ENCODE measurements at regions not wholly inside any gene's neighbourhood (a gene's known extent, or its start where the extent isn't known, plus 50 kb on each side); places are given as distances from the start of the nearest gene placed in this dataset.

DNA sequence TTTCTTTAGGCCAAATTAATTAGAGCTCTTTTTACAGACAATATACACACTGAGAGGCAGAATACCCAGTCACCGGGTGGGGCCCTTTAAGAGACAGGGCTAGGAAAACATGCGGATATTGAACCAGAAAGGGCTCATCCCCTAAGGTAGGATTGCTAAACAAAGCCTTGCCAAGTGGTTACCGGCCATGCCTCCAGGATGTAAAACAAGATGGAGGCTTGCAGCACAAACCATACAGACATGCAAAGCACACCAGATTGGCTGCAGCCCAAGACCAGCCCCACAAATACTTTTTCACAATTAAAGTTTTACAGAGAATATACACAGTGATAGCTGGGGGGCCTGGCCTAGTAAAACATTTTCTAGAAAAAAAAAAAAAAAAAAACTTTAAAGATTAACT lies 210.0 kb downstream of the KLHL4 start:
- Histone ChIP-seq H3K27ac (ENCODE audit: low read length in 2 of 2) (no peak overlapping the region), H4K20me1 (ENCODE audit: control insufficient read depth, insufficient read depth, low read length, poor library complexity, severe bottlenecking) (no peaks in the 10 kb centered on the region), H3K4me1 (ENCODE audit: control insufficient read depth in 2 of 2, insufficient read depth in 2 of 2, low read length in 2 of 2) (no peaks in the 10 kb centered on the region), H3K79me2 (ENCODE audit: control insufficient read depth, insufficient read depth, low read length) (no peaks in the 10 kb centered on the region), H3K27me3 (replicated peaks in 1 of 4; ENCODE audit: control extremely low read depth in 1 of 4, control insufficient read depth in 3 of 4, insufficient read depth in 4 of 4, low read length in 3 of 4) (no peaks in the 10 kb centered on the region), H3K9ac (ENCODE audit: low read length) (no peak overlapping the region), H2AFZ (ENCODE audit: insufficient read depth, low read depth, low read length, poor library complexity, severe bottlenecking) (no peak overlapping the region), H3K4me2 (replicated peaks; ENCODE audit: low read depth, low read length, poor library complexity, severe bottlenecking) (no peak overlapping the region), H3K4me3 (ENCODE audit: control extremely low read depth in 1 of 5, extremely low read depth in 1 of 5, insufficient read depth in 1 of 5, low read depth in 2 of 5, low read length in 4 of 5) (no peak overlapping the region), H3K36me3 (replicated peaks in 1 of 2; ENCODE audit: control extremely low read depth in 1 of 2, control insufficient read depth in 1 of 2, extremely low read depth in 1 of 2, insufficient read depth in 2 of 2, low read length in 1 of 2) (no peaks in the 10 kb centered on the region), H3K9me3 (ENCODE audit: control extremely low read depth in 1 of 3, control insufficient read depth in 2 of 3, insufficient read depth in 1 of 3, low read length in 2 of 3) (no peaks in the 10 kb centered on the region)
- Mint-ChIP-seq H3K9me3 (ENCODE audit: insufficient read depth) (no peaks in the 10 kb centered on the region), H3K4me1 (no peaks in the 10 kb centered on the region), H3K4me3 (no peak overlapping the region), H3K27ac (no peak overlapping the region), H3K27me3 (no peaks in the 10 kb centered on the region)
- intact Hi-C loops (cut with micrococcal nuclease): no loop called here
- ATAC-seq (ENCODE audit: low read depth) (no peak), DNase-seq (no peak)
- no peak for TF ChIP-seq CTCF (IDR thresholded peaks at IDR 0.05)
- TF ChIP-seq EZH2 (IDR thresholded peaks at IDR 0.05; ENCODE audit: borderline replicate concordance, insufficient read depth, low read depth, low read length, poor library complexity, severe bottlenecking): no peak
- ChIA-PET CTCF (no interaction called here), POLR2A (no interaction called here)
- WGBS (ENCODE audit: insufficient coverage): 83% methylated on average over 1 of the region's 3 CpGs

DNA sequence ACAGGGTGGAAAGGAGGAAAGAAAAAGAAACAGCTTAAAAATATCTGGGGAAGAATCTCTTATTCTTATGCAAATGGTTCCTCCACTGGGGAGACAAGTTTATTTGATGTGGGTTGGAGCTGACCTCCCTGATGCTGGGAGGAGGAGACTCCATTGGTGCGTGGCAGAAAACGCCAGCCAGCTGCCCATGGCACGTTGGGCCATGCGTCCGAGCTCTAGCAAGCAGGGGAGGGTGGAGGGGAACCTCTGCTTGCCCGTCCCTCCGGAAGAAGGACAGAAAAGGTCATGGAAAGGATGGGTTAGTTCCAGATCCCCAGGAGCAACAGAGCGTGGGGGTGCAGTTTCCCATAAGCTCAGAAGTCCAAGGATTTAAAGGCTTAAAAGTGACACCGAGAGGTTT lies 210.4 kb downstream of the KLHL4 start:
- Histone ChIP-seq H3K27ac (ENCODE audit: low read length in 2 of 2) (no peak overlapping the region), H3K79me2 (ENCODE audit: control insufficient read depth, insufficient read depth, low read length) (no peaks in the 10 kb centered on the region), H3K4me3 (ENCODE audit: control extremely low read depth in 1 of 5, extremely low read depth in 1 of 5, insufficient read depth in 1 of 5, low read depth in 2 of 5, low read length in 4 of 5) (no peak overlapping the region), H3K9ac (ENCODE audit: low read length) (no peak overlapping the region), H3K4me2 (replicated peaks; ENCODE audit: low read depth, low read length, poor library complexity, severe bottlenecking) (no peak overlapping the region), H3K4me1 (ENCODE audit: control insufficient read depth in 2 of 2, insufficient read depth in 2 of 2, low read length in 2 of 2) (no peaks in the 10 kb centered on the region), H3K9me3 (ENCODE audit: control extremely low read depth in 1 of 3, control insufficient read depth in 2 of 3, insufficient read depth in 1 of 3, low read length in 2 of 3) (no peaks in the 10 kb centered on the region), H3K27me3 (replicated peaks in 1 of 4; ENCODE audit: control extremely low read depth in 1 of 4, control insufficient read depth in 3 of 4, insufficient read depth in 4 of 4, low read length in 3 of 4) (no peaks in the 10 kb centered on the region), H2AFZ (ENCODE audit: insufficient read depth, low read depth, low read length, poor library complexity, severe bottlenecking) (no peak overlapping the region), H3K36me3 (replicated peaks in 1 of 2; ENCODE audit: control extremely low read depth in 1 of 2, control insufficient read depth in 1 of 2, extremely low read depth in 1 of 2, insufficient read depth in 2 of 2, low read length in 1 of 2) (no peaks in the 10 kb centered on the region), H4K20me1 (ENCODE audit: control insufficient read depth, insufficient read depth, low read length, poor library complexity, severe bottlenecking) (no peaks in the 10 kb centered on the region)
- Mint-ChIP-seq H3K4me3 (no peak overlapping the region), H3K27me3 (no peaks in the 10 kb centered on the region), H3K4me1 (no peaks in the 10 kb centered on the region), H3K27ac (no peak overlapping the region), H3K9me3 (ENCODE audit: insufficient read depth) (peaks cover 2% of the 10 kb centered on the region)
- ATAC-seq (ENCODE audit: low read depth): no peak
- ChIA-PET CTCF (no interaction called here), POLR2A (no interaction called here)
- TF ChIP-seq CTCF (IDR thresholded peaks at IDR 0.05): no peak
- no peak for TF ChIP-seq EZH2 (IDR thresholded peaks at IDR 0.05; ENCODE audit: borderline replicate concordance, insufficient read depth, low read depth, low read length, poor library complexity, severe bottlenecking)
- DNase-seq: no peak
- intact Hi-C loops (cut with micrococcal nuclease): no loop called here
- 86% methylated on average over 4 of the region's 9 CpGs for WGBS (ENCODE audit: insufficient coverage)
